ENCODE measurements at regions not wholly inside any gene's neighbourhood (a gene's known extent, or its start where the extent isn't known, plus 50 kb on each side); places are given as distances from the start of the nearest gene placed in this dataset.

GRCh38 chr4:33302321-33302720, 2582.2 kb downstream of the PCDH7 start:
- no peak for DNase-seq

DNA sequence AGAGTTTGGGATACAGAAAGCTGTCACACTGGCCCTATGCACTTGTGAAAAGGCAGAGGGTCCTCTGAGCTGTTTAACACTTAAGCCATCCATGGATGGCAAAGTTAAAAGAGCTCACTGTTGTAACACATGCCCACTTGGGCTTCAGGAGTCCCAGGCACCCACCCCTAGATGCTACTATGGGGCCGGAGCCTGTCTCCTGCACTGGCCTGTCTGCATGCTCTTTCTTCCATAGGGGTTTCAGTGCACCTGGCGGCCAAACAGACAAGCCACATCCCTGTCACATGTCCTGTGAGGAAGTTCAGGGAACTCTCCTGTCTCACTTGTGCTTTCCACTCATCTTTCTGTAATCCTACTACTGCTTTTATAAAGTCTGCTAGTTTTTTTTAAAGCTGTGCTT, 2586.0 kb downstream of the PCDH7 start:
- no peak for DNase-seq

DNA sequence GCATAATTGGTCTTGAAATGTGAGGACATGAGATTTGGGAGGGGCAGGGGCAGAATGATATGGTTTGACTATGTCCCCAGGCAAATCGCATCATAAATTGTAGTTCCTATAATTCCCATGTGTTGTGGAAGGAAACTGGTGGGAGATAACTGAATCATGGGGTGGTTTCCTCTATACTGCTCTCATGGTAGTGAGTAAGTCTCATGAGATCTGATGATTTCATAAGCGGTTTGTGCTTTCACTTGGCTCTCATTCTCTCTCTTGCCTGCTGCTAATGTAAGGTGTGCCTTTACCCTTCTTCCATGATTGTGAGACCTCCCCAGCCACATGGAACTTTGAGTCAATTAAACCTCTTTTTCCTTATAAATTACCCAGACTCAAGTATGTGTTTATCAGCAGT, 2595.9 kb downstream of the PCDH7 start:
- no peak for DNase-seq

GRCh38 chr4:33316578-33316977, 2596.4 kb downstream of the PCDH7 start:
- no peak for DNase-seq

DNA sequence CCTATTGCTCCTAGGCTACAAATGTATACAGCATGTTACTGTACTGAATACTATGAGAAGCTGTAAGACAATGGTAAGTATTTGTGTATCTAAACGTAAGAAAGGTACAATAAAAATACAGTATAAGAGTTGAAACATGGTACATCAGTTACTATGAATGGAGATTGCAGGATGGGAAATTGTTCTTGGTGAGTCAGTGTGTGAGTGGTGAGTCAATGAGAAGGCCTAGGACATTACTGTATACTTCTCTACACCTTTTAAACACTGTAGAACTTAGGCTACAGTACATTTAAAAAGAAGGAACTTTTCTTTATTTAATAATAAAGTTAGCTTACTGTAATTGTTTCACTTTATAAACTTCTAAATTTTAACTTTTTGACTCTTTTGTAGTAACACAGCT, 2603.2 kb downstream of the PCDH7 start:
- DNase-seq: no peak

- DNase-seq: no peak
These were observed 2614.2 kb downstream of the PCDH7 start for GRCh38 chr4:33334416-33334815.

GRCh38 chr4:33339762-33340161, 2619.6 kb downstream of the PCDH7 start:
- no peak for DNase-seq

DNA sequence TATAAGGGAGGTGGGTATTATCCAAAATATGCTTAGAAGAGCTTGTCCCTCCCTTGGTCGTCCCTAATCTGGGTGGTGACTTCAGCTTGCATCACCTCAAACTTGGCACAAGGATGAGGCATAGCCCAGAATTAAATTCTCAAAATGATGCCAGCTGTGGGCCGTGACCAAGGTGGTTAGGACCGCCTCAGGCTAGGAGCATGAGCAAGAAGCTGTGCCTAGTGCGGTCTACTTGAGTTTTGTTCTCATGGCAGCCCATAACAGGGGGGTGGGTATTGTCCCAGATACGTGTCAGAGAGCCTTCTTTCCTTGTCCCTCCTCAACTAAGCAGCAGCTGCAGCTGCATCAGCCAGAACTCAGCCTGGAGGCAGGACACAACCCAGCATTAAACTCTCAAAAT, 2620.0 kb downstream of the PCDH7 start:
- DNase-seq: no peak

DNA sequence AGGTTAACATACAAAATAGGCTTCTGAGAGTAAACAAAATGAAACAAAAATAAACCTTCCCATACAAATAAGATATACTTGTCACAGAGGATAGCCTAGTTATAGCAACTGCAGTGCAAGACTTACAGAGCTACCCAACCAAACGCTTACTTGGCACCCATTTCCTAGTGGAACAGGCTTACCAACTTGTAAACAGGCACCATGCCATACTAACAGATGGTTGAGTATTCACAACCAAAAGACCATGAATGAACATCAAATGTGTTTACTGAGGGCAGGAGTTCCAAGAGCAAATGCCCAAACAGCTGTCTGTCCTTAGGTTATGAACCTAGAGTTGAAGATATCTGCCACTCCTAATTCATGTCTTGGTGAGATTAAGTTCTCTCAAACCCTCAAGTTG, 2629.2 kb downstream of the PCDH7 start:
- no peak for DNase-seq

GRCh38 chr4:33357121-33357520, 2637.0 kb downstream of the PCDH7 start:
- no peak for DNase-seq

DNA sequence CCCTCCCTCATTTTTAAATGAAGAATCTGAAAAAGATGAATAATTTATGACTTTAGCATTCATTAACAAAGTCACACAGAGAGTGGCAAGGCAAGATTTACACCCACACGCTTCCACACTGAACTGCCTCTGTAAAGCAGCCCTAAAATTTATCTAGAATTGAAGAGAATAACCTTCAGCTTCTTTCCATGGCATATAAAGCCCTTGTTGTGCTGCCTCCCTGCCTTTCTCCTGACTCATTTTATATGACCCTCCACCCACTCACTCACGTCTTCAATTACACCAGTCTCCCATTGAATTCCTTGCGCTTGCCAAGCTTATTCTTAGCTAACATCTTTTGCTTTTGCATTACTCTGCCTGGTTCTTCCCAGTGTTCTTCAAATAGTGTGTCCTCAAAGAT, 2649.3 kb downstream of the PCDH7 start:
- DNase-seq: no peak

DNA sequence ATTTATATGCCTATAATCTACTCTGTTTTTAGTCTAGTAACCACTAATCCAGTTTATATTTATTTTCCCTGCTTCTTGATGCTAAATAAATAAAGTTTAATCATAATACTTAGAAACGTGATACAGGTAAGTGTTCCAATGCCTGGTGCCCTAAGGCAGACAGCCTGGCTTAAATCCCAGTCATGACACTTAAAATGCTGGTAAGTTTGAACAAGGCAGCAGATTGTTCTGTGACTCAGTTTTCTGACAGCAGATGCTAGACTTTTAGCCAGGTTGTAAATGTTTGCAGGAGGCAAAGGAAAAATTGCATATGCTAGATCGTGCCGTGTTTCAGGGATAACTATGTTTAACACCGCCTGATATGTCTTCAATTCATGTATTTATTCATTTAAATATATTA, 2661.6 kb downstream of the PCDH7 start:
- no peak for DNase-seq

DNA sequence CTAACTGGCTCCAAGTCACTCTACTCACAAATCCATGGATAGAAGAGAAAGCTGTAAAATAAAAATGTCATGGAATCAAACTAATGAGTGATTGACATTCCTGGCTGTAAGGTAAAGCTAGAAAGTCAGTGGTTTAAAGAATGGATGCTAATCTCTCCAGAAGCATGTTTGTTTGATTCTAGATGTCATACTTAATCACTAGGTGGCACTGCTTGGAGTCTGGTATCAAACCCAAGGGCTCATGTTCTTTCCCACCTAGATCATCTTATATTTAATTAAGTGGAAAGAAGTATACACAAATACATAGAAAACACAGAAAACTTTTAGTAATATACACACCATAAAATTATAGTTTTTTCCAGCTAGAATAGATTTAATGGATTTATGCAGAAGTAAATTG, 2666.6 kb downstream of the PCDH7 start:
- no peak for DNase-seq

GRCh38 chr4:33390976-33391375, 2670.8 kb downstream of the PCDH7 start:
- DNase-seq: no peak

- no peak for DNase-seq
These were observed 2675.7 kb downstream of the PCDH7 start for GRCh38 chr4:33395731-33396485.

DNA sequence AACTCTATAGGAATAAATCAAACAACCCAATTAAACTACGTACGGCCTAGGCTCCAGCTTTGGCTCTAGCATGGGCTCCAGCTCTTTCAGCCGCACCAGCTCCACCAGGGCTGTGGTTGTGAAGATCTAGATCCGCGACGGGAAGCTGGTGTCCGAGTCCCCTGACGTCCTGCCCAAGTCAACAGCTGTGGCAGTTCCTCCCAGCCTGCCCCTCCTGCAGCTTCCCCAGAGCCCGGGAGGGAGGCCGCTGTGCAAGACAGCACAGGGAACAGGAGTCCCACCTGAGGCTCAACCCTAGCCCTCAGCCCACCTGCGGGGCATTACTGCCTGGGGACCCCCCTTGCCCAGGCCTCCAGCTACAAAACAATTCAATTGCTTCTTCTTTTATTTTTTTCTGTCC, 2680.3 kb downstream of the PCDH7 start:
- no peak for DNase-seq

- no peak for DNase-seq
These were observed 2687.3 kb downstream of the PCDH7 start for GRCh38 chr4:33407496-33407895.

DNA sequence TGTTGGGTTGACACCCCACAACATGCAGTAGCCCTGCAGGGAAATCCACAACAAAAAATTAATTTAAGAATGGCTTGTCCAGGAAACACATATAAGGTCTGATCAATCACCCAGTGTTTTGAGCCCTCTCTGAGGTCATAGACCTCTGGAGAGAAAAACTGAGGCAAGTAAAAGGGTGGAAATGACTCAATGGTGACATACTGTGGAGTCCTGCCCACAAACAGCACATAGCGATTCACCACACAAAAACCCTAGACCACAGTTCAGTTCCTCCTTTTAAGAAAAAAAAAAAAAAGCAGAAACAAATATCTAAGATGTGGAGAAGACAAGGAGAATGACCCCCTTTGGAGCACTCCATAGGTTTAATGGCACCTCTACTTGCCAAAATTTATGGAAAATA, 2691.0 kb downstream of the PCDH7 start:
- DNase-seq: peak; percentile 57

GRCh38 chr4:33421887-33422286, 2701.7 kb downstream of the PCDH7 start:
- no peak for DNase-seq

DNA sequence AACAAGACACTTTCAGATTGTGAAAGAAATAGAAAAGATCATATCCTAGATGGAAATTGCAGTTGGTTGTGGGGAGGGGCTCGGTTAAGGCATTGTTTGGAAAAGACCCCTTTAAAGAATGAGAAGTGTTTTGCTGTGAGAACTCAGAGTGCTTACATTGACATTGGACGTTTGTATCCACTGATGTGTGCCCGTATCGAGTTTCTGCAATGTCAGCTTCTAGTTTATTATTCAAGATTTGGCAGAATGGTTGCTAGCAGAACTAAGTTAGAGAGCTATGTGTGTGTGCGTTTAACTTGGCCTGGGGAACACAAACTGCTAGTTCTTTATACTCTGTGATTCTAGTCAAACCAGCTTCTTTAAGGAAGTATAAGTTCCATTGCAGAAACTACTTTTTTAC, 2702.5 kb downstream of the PCDH7 start:
- no peak for DNase-seq

- no peak for DNase-seq
These were observed 2705.8 kb downstream of the PCDH7 start for GRCh38 chr4:33425936-33426335.

GRCh38 chr4:33427676-33428075, 2707.5 kb downstream of the PCDH7 start:
- DNase-seq: no peak

GRCh38 chr4:33429971-33430370, 2709.8 kb downstream of the PCDH7 start:
- no peak for DNase-seq

DNA sequence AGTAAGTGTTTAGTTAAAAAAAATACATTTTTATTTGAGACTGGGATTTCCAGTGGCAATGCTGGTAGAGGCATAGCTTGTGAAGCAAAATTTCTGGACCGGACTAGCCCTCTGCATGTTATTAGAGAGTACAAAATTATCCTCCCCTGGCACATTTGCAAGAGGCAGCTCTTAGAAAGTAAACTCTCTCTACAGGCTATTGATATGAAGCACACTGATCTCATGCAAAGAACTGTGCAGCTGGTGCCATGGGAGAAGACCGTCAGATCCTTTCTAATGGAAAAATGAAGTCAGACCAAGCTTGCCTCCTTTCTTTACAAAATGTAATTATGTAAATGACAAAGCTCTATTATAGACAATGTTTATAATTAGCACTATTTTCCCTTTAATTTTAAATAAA, 2717.2 kb downstream of the PCDH7 start:
- no peak for DNase-seq

DNA sequence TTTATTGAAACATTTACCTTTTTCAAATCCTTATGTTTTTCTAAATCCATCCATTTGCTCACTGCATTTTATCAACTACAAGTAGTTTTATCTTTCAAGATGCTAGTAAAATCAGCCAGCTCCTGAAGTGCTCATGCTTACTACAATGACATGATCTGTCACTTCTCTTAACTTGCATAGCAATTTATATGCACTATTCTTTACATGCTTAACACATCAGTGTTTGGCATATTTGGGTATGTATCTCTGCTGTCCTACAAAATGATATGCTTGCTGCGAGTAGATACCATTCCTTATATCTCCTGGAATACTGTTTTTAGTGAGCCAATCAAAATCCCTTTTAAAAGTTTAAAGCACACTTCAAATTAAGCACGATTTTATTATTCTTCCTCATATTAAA, 2726.8 kb downstream of the PCDH7 start:
- no peak for DNase-seq

- DNase-seq: no peak
These were observed 2728.8 kb downstream of the PCDH7 start for GRCh38 chr4:33448948-33449347.
